ENCODE measurements at regions not wholly inside any gene's neighbourhood (a gene's known extent, or its start where the extent isn't known, plus 50 kb on each side); places are given as distances from the start of the nearest gene placed in this dataset.

DNA sequence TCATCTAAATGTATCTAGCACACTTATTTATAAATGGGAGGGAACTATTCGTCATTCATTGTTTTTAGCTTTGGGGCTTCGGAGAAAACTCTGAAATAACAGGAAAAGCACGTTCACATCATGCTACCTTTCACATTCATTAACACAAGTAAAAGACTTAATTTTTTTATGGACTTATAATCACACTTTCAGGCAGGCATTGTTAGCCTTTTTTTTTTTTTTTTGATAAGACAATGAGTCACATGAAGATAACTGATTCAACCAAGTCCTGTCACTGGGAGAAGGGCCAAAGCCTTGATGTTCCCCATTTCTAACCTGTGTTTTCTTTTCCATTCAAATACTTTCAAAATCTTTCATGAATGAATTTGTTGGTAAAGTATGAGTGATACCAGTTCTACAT, 631.3 kb upstream of the CA10 start:
- Mint-ChIP-seq H3K9me3 (peaks cover 2% of the 10 kb centered on the region), H3K27ac (no peak overlapping the region), H3K27me3 (no peaks in the 10 kb centered on the region), H3K4me3 (no peak overlapping the region), H3K36me3 (no peaks in the 10 kb centered on the region), H3K4me1 (no peaks in the 10 kb centered on the region)
- DNase-seq = no peak
- CTCF ChIA-PET = no interaction called here

DNA sequence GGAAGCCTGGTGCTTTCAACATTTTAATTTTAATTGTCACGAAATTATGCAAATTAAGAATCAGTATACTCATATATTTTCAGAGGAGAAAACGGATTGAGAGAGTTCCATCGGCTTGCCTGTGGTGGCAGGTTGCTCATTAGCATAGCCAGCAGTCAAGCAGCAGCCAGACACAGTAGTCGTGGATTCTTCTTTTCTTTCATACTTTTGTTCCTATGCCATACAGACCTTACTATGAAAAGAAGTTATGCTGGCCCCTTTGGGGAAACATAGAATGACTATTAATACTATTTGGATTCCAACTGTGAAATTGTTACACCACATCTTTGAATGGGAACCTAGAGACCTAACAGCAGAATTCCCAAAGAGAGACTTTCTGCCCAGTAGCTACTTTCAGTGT, 617.7 kb upstream of the CA10 start:
- H3K4me1 Mint-ChIP-seq = no peaks in the 10 kb centered on the region

DNA sequence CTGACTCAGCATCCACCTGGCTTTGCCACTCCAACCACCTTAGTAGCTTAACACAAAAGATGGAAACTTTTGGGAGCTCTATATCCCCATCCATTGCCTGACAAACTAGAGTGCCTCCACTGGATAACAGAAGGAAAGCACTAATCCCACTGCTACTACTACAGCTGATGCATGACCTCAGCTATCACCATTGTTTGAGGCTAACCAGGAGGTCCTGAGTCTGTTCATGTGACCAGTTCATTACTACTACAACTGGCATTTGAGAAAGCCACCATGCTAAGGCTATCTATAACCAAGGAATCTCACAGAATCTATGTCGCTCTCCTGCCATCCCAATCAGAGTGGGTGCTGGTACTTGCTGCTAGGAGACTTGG, 604.3 kb upstream of the CA10 start:
- peaks cover 11% of the 10 kb centered on the region for H3K9me3 Mint-ChIP-seq
- H3K4me1 Mint-ChIP-seq = no peaks in the 10 kb centered on the region
- no peaks in the 10 kb centered on the region for H3K27me3 Mint-ChIP-seq
- no peak overlapping the region for H3K27ac Mint-ChIP-seq
- no peak overlapping the region for H3K4me3 Mint-ChIP-seq
- CTCF ChIA-PET = no interaction called here
- no peak for DNase-seq
- no peaks in the 10 kb centered on the region for H3K36me3 Mint-ChIP-seq

More for the DNA sequence above, 617.7 kb upstream of the CA10 start:
- DNase-seq = no peak
- CTCF ChIA-PET = no interaction called here
- H3K27me3 Mint-ChIP-seq = no peaks in the 10 kb centered on the region
- peaks cover 10% of the 10 kb centered on the region for H3K9me3 Mint-ChIP-seq
- H3K36me3 Mint-ChIP-seq = no peaks in the 10 kb centered on the region
- H3K27ac Mint-ChIP-seq = no peak overlapping the region
- H3K4me3 Mint-ChIP-seq = no peak overlapping the region

DNA sequence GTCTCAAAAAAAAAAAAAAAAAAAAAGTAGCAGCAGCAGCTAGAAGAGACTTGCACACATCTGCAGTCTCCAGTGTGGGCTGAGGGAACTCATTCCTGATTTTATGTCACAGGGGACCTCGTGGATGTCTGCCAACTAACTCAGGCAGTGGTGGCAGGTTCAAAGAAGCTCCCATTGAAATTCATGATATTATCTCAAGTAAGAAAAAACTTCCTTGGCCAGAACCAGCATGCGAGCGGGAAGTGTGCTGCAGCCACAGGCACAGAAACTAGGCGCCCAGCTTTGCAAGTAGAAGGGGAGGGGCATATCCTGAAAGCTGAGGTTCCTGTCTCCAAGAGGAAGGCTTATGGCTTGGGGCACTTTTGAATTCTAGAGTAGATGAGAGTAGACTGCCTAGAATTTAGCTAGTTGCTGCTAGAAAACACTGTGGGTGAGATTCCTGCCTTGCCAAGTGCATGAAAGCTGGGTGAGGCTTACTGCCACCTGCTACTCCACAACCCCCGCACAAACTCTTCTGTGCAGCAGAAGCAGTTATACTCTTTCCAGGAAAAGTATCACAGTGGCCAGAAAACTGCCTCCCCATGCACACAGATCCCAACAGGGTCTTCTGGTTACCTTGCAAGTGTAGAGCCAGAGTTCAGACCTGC, 603.8 kb upstream of the CA10 start:
- Mint-ChIP-seq H3K27ac (no peak overlapping the region), H3K4me1 (no peaks in the 10 kb centered on the region), H3K9me3 (peaks cover 11% of the 10 kb centered on the region), H3K27me3 (no peaks in the 10 kb centered on the region), H3K4me3 (no peak overlapping the region), H3K36me3 (no peaks in the 10 kb centered on the region)
- CTCF ChIA-PET = no interaction called here
- DNase-seq = no peak

DNA sequence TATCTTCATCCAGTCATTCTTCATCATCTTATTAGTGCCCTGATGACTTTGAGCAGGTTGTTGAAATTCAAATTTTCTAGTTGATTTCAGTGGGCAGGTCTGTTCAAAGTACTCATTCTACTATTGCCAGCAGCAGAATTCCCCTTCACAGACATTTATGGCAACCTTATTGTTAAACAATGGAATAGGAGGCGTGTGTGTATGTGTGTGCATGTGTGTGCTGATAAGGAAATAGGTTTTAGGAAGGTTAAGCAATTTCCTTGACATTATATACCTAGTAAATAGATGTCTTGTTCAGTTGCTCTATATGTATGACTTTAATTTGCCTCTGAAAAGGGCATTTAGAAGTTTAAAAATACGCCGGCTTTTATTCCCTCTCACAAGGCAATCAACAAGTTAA, 601.4 kb upstream of the CA10 start:
- CTCF ChIA-PET = no interaction called here
- Mint-ChIP-seq H3K27ac (no peak overlapping the region), H3K4me1 (no peaks in the 10 kb centered on the region), H3K27me3 (no peaks in the 10 kb centered on the region), H3K4me3 (no peak overlapping the region), H3K9me3 (peaks cover 3% of the 10 kb centered on the region), H3K36me3 (no peaks in the 10 kb centered on the region)
- DNase-seq = no peak

DNA sequence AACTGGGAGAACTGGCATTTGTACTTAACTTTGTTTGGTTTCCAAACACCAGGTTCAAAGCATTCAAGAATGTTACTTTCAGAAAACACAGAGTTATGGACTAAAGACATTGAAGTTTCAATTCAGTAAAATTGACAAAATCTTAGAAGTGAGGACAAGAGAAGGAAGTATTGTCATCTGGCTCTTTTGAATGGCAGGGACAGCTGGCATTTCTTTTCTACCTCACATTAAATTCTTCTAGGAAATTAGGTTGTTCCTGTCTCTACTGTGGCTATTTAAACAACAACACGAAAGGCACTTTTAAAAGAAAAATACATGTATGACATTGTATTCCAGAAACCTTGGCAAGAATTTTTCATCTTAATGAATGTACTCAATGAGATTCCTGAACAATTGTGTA, 600.0 kb upstream of the CA10 start:
- Mint-ChIP-seq H3K4me1 (no peaks in the 10 kb centered on the region), H3K36me3 (no peaks in the 10 kb centered on the region), H3K4me3 (no peak overlapping the region), H3K27me3 (no peaks in the 10 kb centered on the region), H3K27ac (no peak overlapping the region), H3K9me3 (peaks cover 4% of the 10 kb centered on the region)
- CTCF ChIA-PET = no interaction called here
- no peak for DNase-seq

DNA sequence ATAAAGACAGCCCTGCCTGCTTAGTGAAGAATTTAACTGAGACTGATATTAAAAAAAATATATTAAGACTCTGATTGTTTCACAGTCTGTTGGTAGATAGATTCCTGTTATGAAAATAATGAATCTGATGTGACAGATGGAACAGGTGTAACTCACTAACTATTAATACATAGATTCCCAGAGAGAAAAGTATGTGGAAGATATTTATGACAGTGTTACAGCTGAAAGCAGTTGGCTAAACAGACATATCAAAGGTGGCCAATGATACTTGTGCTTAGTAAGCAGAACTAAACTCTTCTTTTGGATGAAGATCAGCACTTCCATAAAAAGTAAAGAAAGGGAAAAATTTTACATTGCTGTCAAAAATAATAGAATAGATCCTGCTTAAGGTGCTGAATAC, 598.2 kb upstream of the CA10 start:
- Mint-ChIP-seq H3K36me3 (no peaks in the 10 kb centered on the region), H3K27ac (no peak overlapping the region), H3K27me3 (no peaks in the 10 kb centered on the region), H3K9me3 (peaks cover 5% of the 10 kb centered on the region), H3K4me3 (no peak overlapping the region), H3K4me1 (no peaks in the 10 kb centered on the region)
- CTCF ChIA-PET = no interaction called here
- DNase-seq = no peak

DNA sequence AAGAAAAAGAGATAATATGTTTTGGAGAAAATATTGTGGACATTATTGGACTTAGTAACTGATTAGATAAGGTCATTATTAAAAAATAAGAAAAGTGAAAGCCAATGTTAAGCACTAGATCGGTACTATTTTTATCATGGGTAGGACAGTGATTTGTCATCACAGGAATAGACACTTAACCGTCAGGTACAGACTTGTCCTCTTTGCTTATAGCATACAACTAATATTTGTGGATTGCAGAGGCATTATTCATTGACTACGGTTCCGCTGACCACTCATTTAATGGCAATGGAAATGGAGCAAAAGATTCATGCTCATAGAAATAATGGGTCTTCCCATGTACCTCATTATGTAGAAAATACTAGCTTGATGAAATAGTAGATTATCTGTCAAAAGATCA, 596.3 kb upstream of the CA10 start:
- Mint-ChIP-seq H3K9me3 (peaks cover 9% of the 10 kb centered on the region), H3K4me3 (no peak overlapping the region), H3K27me3 (no peaks in the 10 kb centered on the region), H3K27ac (no peak overlapping the region), H3K4me1 (no peaks in the 10 kb centered on the region), H3K36me3 (no peaks in the 10 kb centered on the region)
- CTCF ChIA-PET = no interaction called here
- DNase-seq = no peak

DNA sequence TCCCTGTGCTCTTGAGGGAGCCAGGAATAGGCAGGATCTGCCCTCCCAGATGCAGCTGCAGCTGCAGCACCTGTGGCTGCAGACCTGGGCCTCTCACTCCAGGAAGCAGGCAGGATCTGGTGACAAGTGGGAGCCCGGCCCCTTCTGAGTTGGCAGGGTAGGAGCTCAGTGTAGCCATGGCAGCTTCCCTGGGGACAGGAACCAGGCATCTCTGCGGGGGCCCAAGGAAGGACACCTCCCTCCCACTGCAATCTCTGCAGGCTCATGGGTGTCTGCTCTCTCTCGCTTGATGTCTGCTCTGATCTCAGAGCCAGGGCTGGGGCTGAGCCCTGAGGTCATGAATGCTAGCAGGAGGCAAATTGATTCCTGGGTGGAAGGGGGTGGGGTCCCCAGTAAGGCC, 592.5 kb upstream of the CA10 start:
- Mint-ChIP-seq H3K27ac (no peak overlapping the region), H3K9me3 (peaks cover 9% of the 10 kb centered on the region), H3K36me3 (no peaks in the 10 kb centered on the region), H3K4me3 (no peak overlapping the region), H3K27me3 (no peaks in the 10 kb centered on the region), H3K4me1 (no peaks in the 10 kb centered on the region)
- CTCF ChIA-PET = no interaction called here
- DNase-seq = no peak

DNA sequence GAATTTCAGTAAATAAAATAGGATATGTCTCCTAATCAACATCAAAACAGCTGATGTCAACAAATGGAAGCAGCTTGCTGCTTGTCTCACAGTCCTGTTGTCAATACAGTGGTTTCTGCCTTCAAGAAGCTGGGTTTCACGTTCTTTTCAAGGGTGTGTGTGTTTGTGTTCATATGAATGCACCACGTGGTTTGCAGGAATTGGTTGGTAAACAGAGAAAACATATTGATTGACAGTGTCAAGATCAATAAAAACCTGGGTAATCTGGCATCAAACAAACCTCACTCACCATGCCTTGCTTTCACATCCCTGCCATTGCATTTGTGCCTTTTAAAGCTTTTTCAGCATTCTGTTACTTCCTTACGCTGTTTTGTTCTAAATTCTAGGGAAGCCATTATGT, 585.7 kb upstream of the CA10 start:
- DNase-seq = no peak
- Mint-ChIP-seq H3K27me3 (no peaks in the 10 kb centered on the region), H3K4me1 (no peaks in the 10 kb centered on the region), H3K9me3 (no peaks in the 10 kb centered on the region), H3K36me3 (no peaks in the 10 kb centered on the region), H3K4me3 (no peak overlapping the region), H3K27ac (no peak overlapping the region)
- CTCF ChIA-PET = no interaction called here

DNA sequence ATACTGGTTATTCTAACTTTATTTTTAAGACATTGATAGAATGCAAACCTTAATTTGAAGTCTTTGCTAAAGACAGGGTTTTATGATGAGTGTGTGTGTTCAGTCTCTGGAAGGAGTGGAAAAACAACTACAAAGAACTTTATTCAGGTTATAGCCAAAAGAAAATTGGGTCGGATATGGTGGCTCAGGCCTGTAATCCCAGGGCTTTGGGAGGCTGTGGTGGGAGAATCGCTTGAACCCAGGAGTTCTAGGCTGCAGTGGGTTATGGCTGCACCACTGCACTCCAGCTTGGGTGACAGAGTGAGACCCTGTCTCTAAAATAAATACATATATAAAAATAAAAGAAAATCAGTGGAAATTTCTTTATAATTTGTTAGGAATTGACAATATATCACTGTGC, 581.5 kb upstream of the CA10 start:
- H3K4me3 Mint-ChIP-seq = no peak overlapping the region
- no peaks in the 10 kb centered on the region for H3K9me3 Mint-ChIP-seq
- no peak for DNase-seq
- H3K36me3 Mint-ChIP-seq = no peaks in the 10 kb centered on the region
- H3K4me1 Mint-ChIP-seq = no peaks in the 10 kb centered on the region
- no peaks in the 10 kb centered on the region for H3K27me3 Mint-ChIP-seq
- CTCF ChIA-PET = no interaction called here
- no peak overlapping the region for H3K27ac Mint-ChIP-seq

DNA sequence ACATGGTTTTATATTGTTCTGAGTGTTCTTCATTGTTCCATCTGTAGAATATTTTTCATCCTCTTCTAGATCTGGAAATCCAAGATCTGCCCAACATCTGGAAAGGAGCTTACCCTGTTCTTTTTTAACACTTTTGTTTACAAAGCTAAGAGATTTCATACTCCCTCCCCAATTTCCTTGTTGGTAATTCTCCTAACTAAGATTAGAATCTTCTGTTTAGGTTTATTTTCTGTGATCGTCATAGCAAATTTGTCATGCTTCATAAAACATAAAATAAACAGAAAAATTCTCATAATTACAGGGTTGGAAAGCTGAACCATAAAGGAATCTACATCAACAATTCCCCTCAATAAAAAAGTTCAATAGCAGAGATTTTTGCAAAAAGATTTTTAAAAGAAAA, 580.3 kb upstream of the CA10 start:
- Mint-ChIP-seq H3K27me3 (no peaks in the 10 kb centered on the region), H3K36me3 (no peaks in the 10 kb centered on the region), H3K27ac (no peak overlapping the region), H3K4me3 (no peak overlapping the region), H3K4me1 (no peaks in the 10 kb centered on the region), H3K9me3 (no peaks in the 10 kb centered on the region)
- DNase-seq = no peak
- CTCF ChIA-PET = no interaction called here

DNA sequence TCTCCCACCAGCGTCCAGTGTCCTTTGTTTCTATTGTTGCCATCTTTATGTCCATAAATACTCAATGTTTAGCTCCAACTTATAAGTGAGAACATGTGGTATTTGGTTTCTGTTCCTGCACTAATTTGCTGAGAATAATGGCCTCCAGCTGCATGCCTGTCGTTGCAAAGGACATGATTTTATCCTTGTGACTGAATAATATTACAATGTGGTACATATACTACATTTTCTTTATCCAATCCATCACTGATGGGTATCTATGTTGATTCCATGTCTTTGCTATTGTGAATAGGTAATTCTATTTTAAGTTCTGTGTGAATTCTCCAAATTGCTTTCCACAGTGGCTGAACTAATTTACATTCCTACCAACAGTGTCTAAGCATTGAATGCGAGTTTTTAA, 578.6 kb upstream of the CA10 start:
- no peaks in the 10 kb centered on the region for H3K27me3 Mint-ChIP-seq
- no peaks in the 10 kb centered on the region for H3K36me3 Mint-ChIP-seq
- CTCF ChIA-PET = no interaction called here
- DNase-seq = no peak
- H3K27ac Mint-ChIP-seq = no peak overlapping the region
- no peaks in the 10 kb centered on the region for H3K4me1 Mint-ChIP-seq
- H3K4me3 Mint-ChIP-seq = no peak overlapping the region
- no peaks in the 10 kb centered on the region for H3K9me3 Mint-ChIP-seq

DNA sequence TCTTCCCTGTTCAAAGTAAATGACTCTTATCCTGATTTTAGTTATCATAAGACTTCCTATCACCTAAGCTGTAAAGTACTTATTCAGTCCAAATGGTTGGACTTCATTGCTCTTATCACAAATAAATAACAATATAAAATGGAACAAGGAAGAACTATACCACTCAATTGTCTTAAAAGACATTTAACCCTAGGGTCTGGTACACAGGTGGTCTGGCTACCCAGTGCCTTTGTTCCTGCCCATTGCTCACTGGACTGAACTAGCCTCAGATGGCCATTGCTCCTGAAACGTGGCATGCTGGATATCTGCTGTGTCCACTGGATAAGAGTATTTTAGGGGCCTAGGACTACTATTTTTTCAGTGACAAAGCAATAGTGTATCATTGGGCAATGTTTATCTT, 574.3 kb upstream of the CA10 start:
- Mint-ChIP-seq H3K27me3 (no peaks in the 10 kb centered on the region), H3K4me3 (no peak overlapping the region), H3K36me3 (no peaks in the 10 kb centered on the region), H3K27ac (no peak overlapping the region), H3K4me1 (no peaks in the 10 kb centered on the region), H3K9me3 (peaks cover 3% of the 10 kb centered on the region)
- CTCF ChIA-PET = no interaction called here
- no peak for DNase-seq

DNA sequence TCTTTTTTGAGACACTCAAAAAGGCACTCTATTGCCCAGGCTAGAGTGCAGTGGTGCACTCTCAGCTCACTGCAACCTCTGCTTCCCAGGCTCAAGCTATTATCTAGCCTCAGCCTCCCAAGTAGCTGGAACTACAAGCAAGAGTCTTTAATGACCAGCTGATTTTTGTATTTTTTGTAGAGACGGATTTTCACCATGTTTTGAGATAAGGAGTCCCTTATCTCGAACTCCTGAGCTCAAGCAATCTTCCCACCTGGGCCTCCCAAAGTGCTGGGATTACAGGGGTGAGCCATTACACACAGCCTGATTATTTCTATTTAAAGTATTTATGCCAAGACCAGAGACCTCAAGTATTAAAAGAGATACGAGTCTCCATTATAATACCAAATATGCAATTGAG, 566.1 kb upstream of the CA10 start:
- no peaks in the 10 kb centered on the region for H3K27me3 Mint-ChIP-seq
- H3K4me1 Mint-ChIP-seq = no peaks in the 10 kb centered on the region
- peaks cover 4% of the 10 kb centered on the region for H3K9me3 Mint-ChIP-seq
- no peaks in the 10 kb centered on the region for H3K36me3 Mint-ChIP-seq
- H3K27ac Mint-ChIP-seq = no peak overlapping the region
- H3K4me3 Mint-ChIP-seq = no peak overlapping the region
- CTCF ChIA-PET = no interaction called here
- DNase-seq = no peak

DNA sequence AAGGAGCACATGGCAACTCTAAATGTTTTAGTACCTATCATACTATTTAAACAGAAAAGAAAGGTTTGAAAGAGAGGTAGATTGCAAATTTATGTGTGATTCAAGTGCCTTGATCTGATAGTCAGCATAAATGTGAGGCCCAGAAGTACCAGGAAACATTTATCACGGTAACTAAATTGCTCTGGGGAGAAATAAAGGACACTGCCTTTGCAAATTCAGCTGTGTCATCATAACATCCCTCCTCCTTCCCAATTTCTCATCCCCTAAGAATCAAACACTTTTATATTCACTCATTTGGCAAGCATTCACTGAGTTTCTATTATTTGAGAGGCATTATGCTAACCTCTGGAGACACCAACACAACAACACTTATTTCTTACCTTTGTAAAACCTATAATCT, 563.4 kb upstream of the CA10 start:
- CTCF ChIA-PET = no interaction called here
- no peaks in the 10 kb centered on the region for H3K4me1 Mint-ChIP-seq
- H3K9me3 Mint-ChIP-seq = peaks cover 2% of the 10 kb centered on the region
- no peaks in the 10 kb centered on the region for H3K27me3 Mint-ChIP-seq
- H3K27ac Mint-ChIP-seq = no peak overlapping the region
- DNase-seq = no peak
- H3K36me3 Mint-ChIP-seq = no peaks in the 10 kb centered on the region
- H3K4me3 Mint-ChIP-seq = no peak overlapping the region
